ENCODE measurements at regions not wholly inside any gene's neighbourhood (a gene's known extent, or its start where the extent isn't known, plus 50 kb on each side); places are given as distances from the start of the nearest gene placed in this dataset.

DNA sequence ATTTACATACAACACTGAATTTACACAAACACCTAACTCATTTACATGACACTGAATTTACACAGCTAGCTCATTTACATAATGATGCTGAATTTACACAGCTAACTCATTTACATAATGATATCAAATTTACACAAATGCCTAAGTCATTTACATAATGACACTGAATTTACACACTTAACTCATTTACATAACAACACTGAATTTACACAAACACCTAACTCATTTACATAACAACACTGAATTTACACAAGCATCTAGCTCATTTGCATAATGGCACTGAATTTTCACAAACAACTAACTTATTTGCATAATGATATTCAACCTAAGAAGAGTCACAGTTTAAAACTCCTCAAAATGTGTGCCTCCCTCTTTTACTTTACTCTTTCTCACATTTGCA is 511.7 kb downstream of the GALR1 start:
- H3K36me3 ChIP-seq, result no peaks in the 10 kb centered on the region
- H3K4me3 ChIP-seq, result no peak overlapping the region
- no peaks in the 10 kb centered on the region for H3K9me3 ChIP-seq
- no peak for ATAC-seq
- H3K27ac ChIP-seq, result no peak overlapping the region
- DNase-seq, result no peak
- H3K27me3 ChIP-seq (ENCODE audit: low read depth), result peaks cover 5% of the 10 kb centered on the region
- intact Hi-C loops (cut with DNase I), result no loop called here
- no peaks in the 10 kb centered on the region for H3K4me1 ChIP-seq
- TF ChIP-seq CTCF (IDR thresholded peaks at IDR 0.05), result no peak

GRCh38 chr18:77762014-77762413 is 512.4 kb downstream of the GALR1 start:
- no peak for TF ChIP-seq CTCF (IDR thresholded peaks at IDR 0.05)
- Histone ChIP-seq H3K4me3 (no peak overlapping the region), H3K36me3 (no peaks in the 10 kb centered on the region), H3K27me3 (ENCODE audit: low read depth) (peaks cover 5% of the 10 kb centered on the region), H3K27ac (no peak overlapping the region), H3K4me1 (no peaks in the 10 kb centered on the region), H3K9me3 (no peaks in the 10 kb centered on the region)
- DNase-seq (no peak), ATAC-seq (no peak)
- intact Hi-C loops (cut with DNase I), result no loop called here

- DNase-seq (no peak), ATAC-seq (no peak)
- Histone ChIP-seq H3K27ac (no peak overlapping the region), H3K9me3 (no peaks in the 10 kb centered on the region), H3K36me3 (no peaks in the 10 kb centered on the region), H3K4me1 (no peaks in the 10 kb centered on the region), H3K27me3 (ENCODE audit: low read depth) (peaks cover 5% of the 10 kb centered on the region), H3K4me3 (no peak overlapping the region)
- TF ChIP-seq CTCF (IDR thresholded peaks at IDR 0.05), result no peak
- intact Hi-C loops (cut with DNase I), result no loop called here
Observed at GRCh38 chr18:77762642-77763041, 513.0 kb downstream of the GALR1 start.

DNA sequence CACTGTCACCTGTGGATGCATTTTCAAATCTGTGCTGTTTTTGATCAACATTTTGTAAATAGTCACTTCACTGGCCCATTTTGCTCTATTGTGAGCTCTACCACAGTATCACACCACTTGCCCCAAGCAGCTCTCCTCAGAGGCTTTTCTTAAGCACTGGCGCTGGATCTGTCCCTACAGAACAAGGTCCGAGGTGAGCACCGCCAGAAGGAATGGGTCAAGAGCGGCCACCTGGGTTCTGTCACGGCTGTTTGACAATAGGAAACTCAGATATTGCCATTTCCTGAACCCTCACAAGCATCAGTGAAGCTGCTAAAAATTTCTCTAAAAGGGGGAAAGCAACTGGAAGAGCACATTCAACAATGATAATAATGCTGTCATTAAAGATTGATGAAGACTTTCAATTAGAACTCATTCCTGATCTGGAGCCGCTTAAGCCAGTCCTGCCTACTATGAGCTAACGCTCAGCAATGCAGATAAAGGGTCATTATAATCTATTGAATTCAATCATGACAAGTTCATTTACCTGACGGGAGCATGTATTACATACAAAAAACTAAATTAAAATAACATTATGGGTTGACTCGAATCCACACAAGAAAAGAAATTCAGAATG is 514.0 kb downstream of the GALR1 start:
- no peaks in the 10 kb centered on the region for H3K36me3 ChIP-seq
- DNase-seq (no peak), ATAC-seq (no peak)
- H3K27ac ChIP-seq, result no peak overlapping the region
- TF ChIP-seq CTCF (IDR thresholded peaks at IDR 0.05), result no peak
- H3K4me3 ChIP-seq, result no peak overlapping the region
- H3K27me3 ChIP-seq (ENCODE audit: low read depth), result peaks cover 5% of the 10 kb centered on the region
- H3K4me1 ChIP-seq, result no peaks in the 10 kb centered on the region
- no peaks in the 10 kb centered on the region for H3K9me3 ChIP-seq
- intact Hi-C loops (cut with DNase I), result no loop called here

GRCh38 chr18:77765468-77765867 is 515.8 kb downstream of the GALR1 start:
- Histone ChIP-seq H3K4me1 (no peaks in the 10 kb centered on the region), H3K27ac (no peak overlapping the region), H3K9me3 (no peaks in the 10 kb centered on the region), H3K27me3 (ENCODE audit: low read depth) (peaks cover 5% of the 10 kb centered on the region), H3K4me3 (no peak overlapping the region), H3K36me3 (no peaks in the 10 kb centered on the region)
- intact Hi-C loops (cut with DNase I), result no loop called here
- ATAC-seq (peak in 1 of 2 donors; percentile 39), DNase-seq (no peak)
- peak; percentile 57 for TF ChIP-seq CTCF (IDR thresholded peaks at IDR 0.05)

All from lower lobe of right lung (tissue), 2 donors.